ENCODE measurements at regions not wholly inside any gene's neighbourhood (a gene's known extent, or its start where the extent isn't known, plus 50 kb on each side); places are given as distances from the start of the nearest gene placed in this dataset.

GRCh38 chr18:4641771-4642368 is 186.8 kb upstream of the DLGAP1 start:
- H3K4me3 ChIP-seq (ENCODE audit: low read depth, low read length) = no peak overlapping the region
- TF ChIP-seq, protein P1, sequence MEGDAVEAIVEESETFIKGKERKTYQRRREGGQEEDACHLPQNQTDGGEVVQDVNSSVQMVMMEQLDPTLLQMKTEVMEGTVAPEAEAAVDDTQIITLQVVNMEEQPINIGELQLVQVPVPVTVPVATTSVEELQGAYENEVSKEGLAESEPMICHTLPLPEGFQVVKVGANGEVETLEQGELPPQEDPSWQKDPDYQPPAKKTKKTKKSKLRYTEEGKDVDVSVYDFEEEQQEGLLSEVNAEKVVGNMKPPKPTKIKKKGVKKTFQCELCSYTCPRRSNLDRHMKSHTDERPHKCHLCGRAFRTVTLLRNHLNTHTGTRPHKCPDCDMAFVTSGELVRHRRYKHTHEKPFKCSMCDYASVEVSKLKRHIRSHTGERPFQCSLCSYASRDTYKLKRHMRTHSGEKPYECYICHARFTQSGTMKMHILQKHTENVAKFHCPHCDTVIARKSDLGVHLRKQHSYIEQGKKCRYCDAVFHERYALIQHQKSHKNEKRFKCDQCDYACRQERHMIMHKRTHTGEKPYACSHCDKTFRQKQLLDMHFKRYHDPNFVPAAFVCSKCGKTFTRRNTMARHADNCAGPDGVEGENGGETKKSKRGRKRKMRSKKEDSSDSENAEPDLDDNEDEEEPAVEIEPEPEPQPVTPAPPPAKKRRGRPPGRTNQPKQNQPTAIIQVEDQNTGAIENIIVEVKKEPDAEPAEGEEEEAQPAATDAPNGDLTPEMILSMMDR (IDR thresholded peaks at IDR 0.05; ENCODE audit: borderline replicate concordance, insufficient read depth, low read depth, low read length) = no peak

- no peak overlapping the region for H3K4me3 ChIP-seq (ENCODE audit: low read depth, low read length)
- TF ChIP-seq, protein P1 (IDR thresholded peaks at IDR 0.05; ENCODE audit: borderline replicate concordance, insufficient read depth, low read depth, low read length) = no peak
Observed at GRCh38 chr18:4640349-4641012, 185.4 kb upstream of the DLGAP1 start.

DNA sequence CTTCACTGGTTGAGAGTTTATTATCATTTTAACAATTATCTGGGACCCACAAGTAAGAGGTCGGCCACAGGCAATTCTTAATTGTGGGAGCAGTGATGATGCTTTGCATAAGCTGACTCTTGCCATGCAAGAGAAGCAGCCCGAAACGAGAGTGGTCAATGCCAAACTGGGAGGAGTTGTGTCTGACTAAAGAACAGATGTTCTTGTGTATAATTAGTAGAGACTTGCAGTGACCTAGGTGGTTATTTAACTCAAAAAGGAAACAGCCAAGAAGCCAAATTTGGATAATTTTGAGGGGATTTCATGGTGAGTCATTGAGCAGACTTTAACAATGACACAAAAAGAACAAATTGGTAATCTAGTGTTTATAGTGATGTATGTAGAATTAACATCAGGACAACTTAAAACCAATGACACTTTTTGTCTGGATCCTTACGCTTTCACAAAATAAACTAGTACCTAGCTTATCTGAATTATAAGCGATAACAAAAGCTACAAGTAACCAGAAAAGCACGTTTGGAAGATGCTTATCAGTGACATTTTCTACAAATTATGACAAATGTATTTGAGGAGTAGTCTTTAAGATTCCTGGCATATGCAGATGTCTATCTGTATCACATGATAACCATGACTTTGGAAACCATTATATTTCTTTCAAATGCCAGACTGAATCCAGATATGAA is 184.7 kb upstream of the DLGAP1 start:
- H3K4me3 ChIP-seq (ENCODE audit: low read depth, low read length) = no peak overlapping the region
- TF ChIP-seq, protein P1 (IDR thresholded peaks at IDR 0.05; ENCODE audit: borderline replicate concordance, insufficient read depth, low read depth, low read length) = no peak

DNA sequence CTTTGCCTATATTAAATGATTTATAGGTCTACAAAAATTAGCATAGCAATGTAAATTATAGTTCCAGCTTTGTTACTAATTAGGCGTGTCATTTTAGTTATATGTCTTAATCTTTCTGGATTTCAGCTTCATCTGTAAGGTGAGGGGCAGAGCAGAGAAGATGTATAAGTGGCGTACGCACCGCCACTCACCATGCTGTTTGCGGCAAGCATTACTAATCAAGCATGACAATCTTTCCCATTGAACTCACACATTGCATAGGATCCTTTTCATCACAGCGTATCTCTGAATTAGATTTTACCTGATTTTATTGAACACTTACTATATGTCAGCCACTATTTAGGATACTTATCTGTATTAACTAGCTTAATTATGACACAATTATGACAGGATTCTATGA is 183.6 kb upstream of the DLGAP1 start:
- TF ChIP-seq, protein P1 (IDR thresholded peaks at IDR 0.05; ENCODE audit: borderline replicate concordance, insufficient read depth, low read depth, low read length) = no peak

DNA sequence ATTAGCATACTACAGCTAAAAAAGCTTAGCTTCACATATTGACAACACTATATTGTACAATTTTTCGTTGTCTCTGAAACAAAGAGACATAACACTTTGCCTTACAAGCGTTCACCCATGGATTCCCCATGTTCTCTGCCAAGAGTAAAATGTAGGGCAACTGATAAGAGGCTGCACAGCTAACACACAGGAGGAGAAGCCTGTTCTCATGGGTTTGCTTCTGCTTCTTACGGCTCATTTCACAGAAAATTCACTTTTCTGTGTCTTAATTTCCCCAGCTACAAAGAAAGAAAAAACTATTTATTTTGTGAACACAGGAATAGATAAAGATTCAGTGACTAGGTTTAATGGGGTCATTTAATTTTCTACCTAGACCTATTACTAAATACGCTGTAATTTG is 182.8 kb upstream of the DLGAP1 start:
- no peak overlapping the region for H3K4me3 ChIP-seq (ENCODE audit: low read depth, low read length)
- TF ChIP-seq, protein P1 (IDR thresholded peaks at IDR 0.05; ENCODE audit: borderline replicate concordance, insufficient read depth, low read depth, low read length) = no peak

More for the DNA sequence above, 183.6 kb upstream of the DLGAP1 start:
- H3K4me3 ChIP-seq (ENCODE audit: low read depth, low read length) = no peak overlapping the region

DNA sequence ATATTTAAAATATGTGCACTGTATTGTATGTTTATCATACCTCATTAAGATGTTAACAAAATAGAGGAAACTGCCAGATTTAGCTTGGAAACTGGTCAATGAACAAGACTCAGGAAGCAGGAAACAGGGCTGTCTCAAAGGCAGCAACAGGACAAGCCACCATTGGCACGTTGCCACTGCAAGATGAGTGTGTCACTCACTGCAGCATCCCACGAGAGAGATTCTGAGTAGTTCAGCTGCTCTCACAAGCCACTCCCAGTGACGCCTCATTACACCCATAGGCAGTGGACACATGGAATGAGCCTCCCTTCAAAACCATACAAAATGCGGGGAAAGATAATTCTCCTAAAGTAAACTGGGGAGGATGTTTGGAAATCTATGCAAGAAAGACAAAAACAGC is 181.9 kb upstream of the DLGAP1 start:
- TF ChIP-seq, protein P1 (IDR thresholded peaks at IDR 0.05; ENCODE audit: borderline replicate concordance, insufficient read depth, low read depth, low read length) = no peak
- no peak overlapping the region for H3K4me3 ChIP-seq (ENCODE audit: low read depth, low read length)

All from GM12875 (cell line).